SH-SY5Y (cell line): ENCODE measurements at regions not wholly inside any gene's neighbourhood (a gene's known extent, or its start where the extent isn't known, plus 50 kb on each side); places are given as distances from the start of the nearest gene placed in this dataset.

Source experiments
- GATA2 ChIP-seq: IDR thresholded peaks from 2 replicates; pipeline ENCODE4 v1.6.1; 2011; ENCODE audit warnings: mild to moderate bottlenecking, low read depth, low read length
- GATA3 ChIP-seq: IDR thresholded peaks from 2 replicates; pipeline ENCODE4 v1.6.1; 2011; ENCODE audit warnings: low read depth, mild to moderate bottlenecking, low read length, moderate library complexity

- TF ChIP-seq GATA3 (no peak), GATA2 (no peak)
Measured at GRCh38 chr14:86296173-86296572, 766.2 kb downstream of the FLRT2 start.
